ENCODE measurements at regions not wholly inside any gene's neighbourhood (a gene's known extent, or its start where the extent isn't known, plus 50 kb on each side); places are given as distances from the start of the nearest gene placed in this dataset.

DNA sequence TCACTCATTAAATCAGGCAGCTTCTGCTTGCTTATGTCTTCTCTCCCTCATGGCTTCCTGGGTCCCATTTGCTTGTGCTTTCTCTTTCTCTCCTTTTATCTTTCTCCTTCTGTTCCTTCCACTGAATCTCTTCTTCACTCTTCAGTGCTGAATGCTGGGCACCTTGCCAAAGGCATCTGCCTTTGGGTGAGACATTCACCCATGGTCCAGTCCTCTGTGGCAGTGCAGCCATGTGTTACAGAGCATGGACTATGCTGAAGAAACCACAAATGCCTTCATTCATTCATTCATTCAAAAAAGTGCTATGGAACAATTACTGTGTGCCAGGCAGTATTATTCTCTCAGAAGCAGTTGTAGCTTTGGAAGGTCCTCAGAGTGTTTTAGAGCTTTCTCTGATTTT is 344.4 kb upstream of the STXBP6 start:
- TF ChIP-seq SRSF9 (IDR thresholded peaks at IDR 0.05; ENCODE audit: borderline replicate concordance, insufficient read depth, low read depth, low read length, poor library complexity, severe bottlenecking): no peak
- no peak for TF ChIP-seq HOMEZ (CRISPR knock-in tag; IDR thresholded peaks at IDR 0.05; ENCODE audit: low read depth)
- no peak for TF ChIP-seq MATR3 (CRISPR knock-in tag; IDR thresholded peaks at IDR 0.05)
- TF ChIP-seq MNT (IDR thresholded peaks at IDR 0.05): peak; percentile 67; the same call in 1 of the 2 replicates
- no TSS peak for BruUV-seq (replicated peaks)
- CTCF ChIA-PET (ENCODE audit: low intra/inter-chr PET ratio, low total read pairs): no interaction called here
- H3K36me3 ChIP-seq (replicated peaks in 1 of 2; ENCODE audit: control insufficient read depth in 1 of 2, insufficient read depth in 2 of 2, low read length in 2 of 2): no peaks in the 10 kb centered on the region
- H2AFZ ChIP-seq (ENCODE audit: low read length): no peak overlapping the region
- POLR2A ChIA-PET: no interaction called here
- no peak overlapping the region for H3K27ac ChIP-seq (ENCODE audit: extremely low read length, insufficient read depth, low read length)
- H3K4me2 ChIP-seq (ENCODE audit: low read depth, low read length): no peak overlapping the region
- H3K4me1 ChIP-seq (ENCODE audit: insufficient read depth, low read length): no peaks in the 10 kb centered on the region
- in situ Hi-C loops (cut with HindIII; ENCODE audit: extremely low pct_ligation_motif_present, low pct_unique_long_range_greater_than_20kb): no loop called here
- no peaks in the 10 kb centered on the region for H3K79me2 ChIP-seq (ENCODE audit: insufficient read depth, low read length)
- FAIRE-seq (no peak), ATAC-seq (no peak), DNase-seq (ENCODE audit: low spot score) (no peak)
- H3K9me3 ChIP-seq (ENCODE audit: low read length): no peaks in the 10 kb centered on the region
- H4K20me1 ChIP-seq (ENCODE audit: insufficient read depth, low read length): no peaks in the 10 kb centered on the region
- H3K27me3 ChIP-seq (ENCODE audit: control insufficient read depth in 1 of 2, insufficient read depth in 2 of 2, low read length in 2 of 2): no peaks in the 10 kb centered on the region
- H3K4me3 ChIP-seq (replicated peaks in 1 of 3; ENCODE audit: insufficient read depth in 1 of 3, low read depth in 2 of 3, low read length in 3 of 3): no peak overlapping the region
- intact Hi-C loops (cut with micrococcal nuclease; ENCODE audit: unreplicated experiment): no loop called here
- no peak overlapping the region for H3K9ac ChIP-seq (ENCODE audit: insufficient read depth, low read depth, low read length)

DNA sequence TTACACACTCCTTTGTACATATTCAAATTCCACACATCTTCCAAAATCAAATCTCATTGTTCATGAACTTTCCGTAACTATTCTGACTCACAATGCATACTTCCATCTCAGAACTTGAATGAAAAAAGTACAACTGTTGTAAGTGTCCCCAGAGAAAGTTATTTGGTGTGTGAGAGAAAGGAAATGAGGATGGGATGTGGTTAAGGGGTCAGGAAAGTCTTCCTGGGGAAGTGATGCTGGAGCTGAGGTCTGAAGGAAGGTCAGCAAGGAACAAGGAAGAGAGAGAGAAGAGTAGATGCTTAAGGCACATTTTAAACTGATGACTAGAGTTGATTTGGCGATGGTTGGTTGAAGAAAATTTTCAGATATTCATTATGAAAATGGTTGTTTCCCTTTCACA is 340.0 kb upstream of the STXBP6 start:
- Histone ChIP-seq H3K36me3 (replicated peaks in 1 of 2; ENCODE audit: control insufficient read depth in 1 of 2, insufficient read depth in 2 of 2, low read length in 2 of 2) (no peaks in the 10 kb centered on the region), H3K27me3 (ENCODE audit: control insufficient read depth in 1 of 2, insufficient read depth in 2 of 2, low read length in 2 of 2) (no peaks in the 10 kb centered on the region), H4K20me1 (ENCODE audit: insufficient read depth, low read length) (no peaks in the 10 kb centered on the region), H2AFZ (ENCODE audit: low read length) (no peak overlapping the region), H3K9ac (ENCODE audit: insufficient read depth, low read depth, low read length) (no peak overlapping the region), H3K79me2 (ENCODE audit: insufficient read depth, low read length) (no peaks in the 10 kb centered on the region), H3K4me2 (ENCODE audit: low read depth, low read length) (no peak overlapping the region), H3K4me1 (ENCODE audit: insufficient read depth, low read length) (no peaks in the 10 kb centered on the region), H3K27ac (ENCODE audit: extremely low read length, insufficient read depth, low read length) (no peak overlapping the region), H3K9me3 (ENCODE audit: low read length) (peaks cover 4% of the 10 kb centered on the region; the same call in 1 of the 2 replicates), H3K4me3 (replicated peaks in 1 of 3; ENCODE audit: insufficient read depth in 1 of 3, low read depth in 2 of 3, low read length in 3 of 3) (no peak overlapping the region)
- POLR2A ChIA-PET: no interaction called here
- no TSS peak for BruUV-seq (replicated peaks)
- in situ Hi-C loops (cut with HindIII; ENCODE audit: extremely low pct_ligation_motif_present, low pct_unique_long_range_greater_than_20kb): no loop called here
- CTCF ChIA-PET (ENCODE audit: low intra/inter-chr PET ratio, low total read pairs): no interaction called here
- 14% methylated on average over 2 of the region's 2 CpGs for WGBS (ENCODE audit: low lambda C conversion rate)
- FAIRE-seq (no peak), ATAC-seq (no peak), DNase-seq (ENCODE audit: low spot score) (no peak)
- intact Hi-C loops (cut with micrococcal nuclease; ENCODE audit: unreplicated experiment): no loop called here
- TF ChIP-seq MTA1 (CRISPR knock-in tag; IDR thresholded peaks at IDR 0.05; ENCODE audit: borderline replicate concordance) (no peak), HDAC1 (CRISPR knock-in tag; IDR thresholded peaks at IDR 0.05) (no peak), ZNF24 (IDR thresholded peaks at IDR 0.05) (no peak), SP2 (CRISPR knock-in tag; IDR thresholded peaks at IDR 0.05) (no peak), TBX2 (CRISPR knock-in tag; IDR thresholded peaks at IDR 0.05; ENCODE audit: borderline replicate concordance) (no peak), NFRKB (IDR thresholded peaks at IDR 0.05) (no peak), ZNF704 (CRISPR knock-in tag; IDR thresholded peaks at IDR 0.05; ENCODE audit: borderline replicate concordance) (no peak)
- TF ChIP-seq, protein P1, sequence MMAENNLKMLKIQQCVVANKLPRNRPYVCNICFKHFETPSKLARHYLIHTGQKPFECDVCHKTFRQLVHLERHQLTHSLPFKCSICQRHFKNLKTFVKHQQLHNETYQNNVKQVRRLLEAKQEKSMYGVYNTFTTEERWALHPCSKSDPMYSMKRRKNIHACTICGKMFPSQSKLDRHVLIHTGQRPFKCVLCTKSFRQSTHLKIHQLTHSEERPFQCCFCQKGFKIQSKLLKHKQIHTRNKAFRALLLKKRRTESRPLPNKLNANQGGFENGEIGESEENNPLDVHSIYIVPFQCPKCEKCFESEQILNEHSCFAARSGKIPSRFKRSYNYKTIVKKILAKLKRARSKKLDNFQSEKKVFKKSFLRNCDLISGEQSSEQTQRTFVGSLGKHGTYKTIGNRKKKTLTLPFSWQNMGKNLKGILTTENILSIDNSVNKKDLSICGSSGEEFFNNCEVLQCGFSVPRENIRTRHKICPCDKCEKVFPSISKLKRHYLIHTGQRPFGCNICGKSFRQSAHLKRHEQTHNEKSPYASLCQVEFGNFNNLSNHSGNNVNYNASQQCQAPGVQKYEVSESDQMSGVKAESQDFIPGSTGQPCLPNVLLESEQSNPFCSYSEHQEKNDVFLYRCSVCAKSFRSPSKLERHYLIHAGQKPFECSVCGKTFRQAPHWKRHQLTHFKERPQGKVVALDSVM (CRISPR knock-in tag; IDR thresholded peaks at IDR 0.05): no peak

Measured in HepG2 (cell line).